ENCODE measurements at regions not wholly inside any gene's neighbourhood (a gene's known extent, or its start where the extent isn't known, plus 50 kb on each side); places are given as distances from the start of the nearest gene placed in this dataset.

GRCh38 chr13:105153611-105154010 lies 1381.9 kb downstream of the EFNB2 start:
- no peaks in the 10 kb centered on the region for H3K4me1 ChIP-seq (ENCODE audit: insufficient read depth, low read length, severe bottlenecking)
- H3K36me3 ChIP-seq (ENCODE audit: insufficient read depth, low read length): no peaks in the 10 kb centered on the region
- H3K9me2 ChIP-seq (ENCODE audit: low read depth, low read length): no peaks in the 10 kb centered on the region
- H3K4me2 ChIP-seq (ENCODE audit: low read length): no peak overlapping the region
- no peak overlapping the region for H2AFZ ChIP-seq (ENCODE audit: low read length)
- H4K20me1 ChIP-seq (ENCODE audit: insufficient read depth, low read length): no peaks in the 10 kb centered on the region
- no peak overlapping the region for H3K4me3 ChIP-seq (ENCODE audit: low read depth, low read length, poor library complexity, severe bottlenecking)
- no peak overlapping the region for H3K9ac ChIP-seq (ENCODE audit: low read length)
- H3K9me3 ChIP-seq (ENCODE audit: low read length): no peaks in the 10 kb centered on the region
- no peaks in the 10 kb centered on the region for H3K27me3 ChIP-seq (ENCODE audit: insufficient read depth, low read length)
- no peaks in the 10 kb centered on the region for H3K79me2 ChIP-seq (ENCODE audit: insufficient read depth, low read length)
- H3K27ac ChIP-seq (ENCODE audit: low read depth, low read length, poor library complexity, severe bottlenecking): no peak overlapping the region
- TF ChIP-seq CTCF (IDR thresholded peaks at IDR 0.05; ENCODE audit: low read length) (no peak), EZH2 (IDR thresholded peaks at IDR 0.05; ENCODE audit: borderline replicate concordance, low read length) (no peak)
- H3F3A ChIP-seq (ENCODE audit: insufficient read depth, low read length): no peaks in the 10 kb centered on the region

- TF ChIP-seq EZH2 (IDR thresholded peaks at IDR 0.05; ENCODE audit: borderline replicate concordance, low read length) (no peak), CTCF (IDR thresholded peaks at IDR 0.05; ENCODE audit: low read length) (no peak)
Measured at GRCh38 chr13:105151639-105152038, 1383.8 kb downstream of the EFNB2 start.

GRCh38 chr13:105147461-105147860 lies 1388.0 kb downstream of the EFNB2 start:
- Histone ChIP-seq H3K79me2 (ENCODE audit: insufficient read depth, low read length) (no peaks in the 10 kb centered on the region), H2AFZ (ENCODE audit: low read length) (no peak overlapping the region), H3K4me1 (ENCODE audit: insufficient read depth, low read length, severe bottlenecking) (no peaks in the 10 kb centered on the region), H3K9me3 (ENCODE audit: low read length) (no peaks in the 10 kb centered on the region), H3F3A (ENCODE audit: insufficient read depth, low read length) (no peaks in the 10 kb centered on the region), H3K27ac (ENCODE audit: low read depth, low read length, poor library complexity, severe bottlenecking) (no peak overlapping the region), H3K36me3 (ENCODE audit: insufficient read depth, low read length) (no peaks in the 10 kb centered on the region), H3K9ac (ENCODE audit: low read length) (no peak overlapping the region), H3K9me2 (ENCODE audit: low read depth, low read length) (no peaks in the 10 kb centered on the region), H3K4me3 (ENCODE audit: low read depth, low read length, poor library complexity, severe bottlenecking) (no peak overlapping the region), H4K20me1 (ENCODE audit: insufficient read depth, low read length) (no peaks in the 10 kb centered on the region), H3K27me3 (ENCODE audit: insufficient read depth, low read length) (no peaks in the 10 kb centered on the region), H3K4me2 (ENCODE audit: low read length) (no peak overlapping the region)
- no peak for TF ChIP-seq EZH2 (IDR thresholded peaks at IDR 0.05; ENCODE audit: borderline replicate concordance, low read length)
- TF ChIP-seq CTCF (IDR thresholded peaks at IDR 0.05; ENCODE audit: low read length): no peak

More at GRCh38 chr13:105151639-105152038, 1383.8 kb downstream of the EFNB2 start:
- no peaks in the 10 kb centered on the region for H4K20me1 ChIP-seq (ENCODE audit: insufficient read depth, low read length)
- no peaks in the 10 kb centered on the region for H3K79me2 ChIP-seq (ENCODE audit: insufficient read depth, low read length)
- H3K9me2 ChIP-seq (ENCODE audit: low read depth, low read length): no peaks in the 10 kb centered on the region
- no peak overlapping the region for H3K9ac ChIP-seq (ENCODE audit: low read length)
- H3K4me1 ChIP-seq (ENCODE audit: insufficient read depth, low read length, severe bottlenecking): no peaks in the 10 kb centered on the region
- no peaks in the 10 kb centered on the region for H3K36me3 ChIP-seq (ENCODE audit: insufficient read depth, low read length)
- no peaks in the 10 kb centered on the region for H3F3A ChIP-seq (ENCODE audit: insufficient read depth, low read length)
- H3K27me3 ChIP-seq (ENCODE audit: insufficient read depth, low read length): no peaks in the 10 kb centered on the region
- no peaks in the 10 kb centered on the region for H3K9me3 ChIP-seq (ENCODE audit: low read length)
- H3K4me2 ChIP-seq (ENCODE audit: low read length): no peak overlapping the region
- H2AFZ ChIP-seq (ENCODE audit: low read length): no peak overlapping the region
- H3K4me3 ChIP-seq (ENCODE audit: low read depth, low read length, poor library complexity, severe bottlenecking): no peak overlapping the region
- no peak overlapping the region for H3K27ac ChIP-seq (ENCODE audit: low read depth, low read length, poor library complexity, severe bottlenecking)
